CD4-positive, alpha-beta T cell (primary cell): ENCODE measurements at regions not wholly inside any gene's neighbourhood (a gene's known extent, or its start where the extent isn't known, plus 50 kb on each side); places are given as distances from the start of the nearest gene placed in this dataset.
"Not testable (repeated sequence)": the region's sequence is repeated elsewhere in the genome, so short reads cannot be mapped to it uniquely, and the experiment has no call there.

Experiments
- ATAC-seq: fragments of 200-7000 bp; cut with Tn5 transposase; one replicate; pipeline ENCODE4 v1.10.0; 2022; ENCODE audit warnings: mild to moderate bottlenecking; ENCODE audit not compliant: poor library complexity
- CTCF ChIA-PET: fragments of 350-600 bp; sonication (Branson Sonifier 250); formaldehyde crosslinking; loops from one replicate; lab custom pipeline; 2021; ENCODE audit warnings: antibody characterized with exemption, inconsistent platforms; lab: Charles Lee
- POLR2A ChIA-PET: fragments of 350-600 bp; sonication (Branson Sonifier 250); formaldehyde crosslinking; loops from one replicate; lab custom pipeline; 2021; ENCODE audit warnings: antibody characterized with exemption, inconsistent platforms; lab: Charles Lee
- DNase-seq, 14 experiments: peaks; one replicate each; pipeline ENCODE4 v3.0.0-alpha.2; 2013 to 2020; ENCODE audit warnings: mixed read lengths in 2 of 14
- H3K27ac ChIP-seq, 2 donors: one replicate each; pipeline versions ENCODE4 v1.5.1 to v1.7.0; 2013; ENCODE audit warnings: low read length in 2 of 2, low read depth in 1 of 2, mild to moderate bottlenecking in 1 of 2
- H3K27me3 ChIP-seq, 2 experiments: 1 replicate in 1 of 2; 2 replicates in 1 of 2; pipeline versions ENCODE4 v1.6.1 to v1.7.0; 2013; ENCODE audit warnings: low read length in 2 of 2, control low read depth in 1 of 2, mild to moderate bottlenecking in 1 of 2, moderate library complexity in 1 of 2; ENCODE audit not compliant: insufficient read depth in 2 of 2, control insufficient read depth in 1 of 2
- H3K36me3 ChIP-seq: one replicate; pipeline ENCODE4 v1.6.1; 2013; ENCODE audit warnings: low read length, control low read depth; ENCODE audit not compliant: insufficient read depth
- H3K4me1 ChIP-seq: one replicate; pipeline ENCODE4 v1.6.1; 2013; ENCODE audit warnings: low read length, control low read depth; ENCODE audit not compliant: insufficient read depth
- H3K4me3 ChIP-seq: one replicate; pipeline ENCODE4 v1.5.1; 2013; ENCODE audit warnings: mild to moderate bottlenecking, low read length, moderate library complexity
- H3K9me3 ChIP-seq, 2 experiments: 1 replicate in 1 of 2; 2 replicates in 1 of 2; pipeline versions ENCODE4 v1.6.1 to v1.7.0; 2013; ENCODE audit warnings: low read length in 2 of 2, mild to moderate bottlenecking in 2 of 2, control low read depth in 1 of 2, moderate library complexity in 1 of 2; ENCODE audit not compliant: control insufficient read depth in 1 of 2, insufficient read depth in 1 of 2
- H3K27ac Mint-ChIP-seq: one replicate; pipeline ENCODE4 v1.8.0; 2020; ENCODE audit warnings: mixed read lengths
- H3K27me3 Mint-ChIP-seq: one replicate; pipeline ENCODE4 v1.8.0; 2021; ENCODE audit warnings: mixed read lengths
- H3K36me3 Mint-ChIP-seq: one replicate; pipeline ENCODE4 v1.8.0; 2021; ENCODE audit warnings: low read depth, mixed read lengths
- H3K4me1 Mint-ChIP-seq: one replicate; pipeline ENCODE4 v1.8.0; 2021; ENCODE audit warnings: low read depth, mixed read lengths
- H3K4me3 Mint-ChIP-seq: one replicate; pipeline ENCODE4 v1.8.0; 2020; ENCODE audit warnings: mild to moderate bottlenecking, mixed read lengths
- H3K9me3 Mint-ChIP-seq: one replicate; pipeline ENCODE4 v1.8.0; 2020; ENCODE audit warnings: mixed read lengths
- intact Hi-C, 2 experiments: fragments of 100-400 bp; cut with DNase I in 1 of 2; cut with micrococcal nuclease in 1 of 2; formaldehyde crosslinking; loops; one replicate each; pipeline versions ENCODE4 v1.15.1 to v1.9.0; 2023 to 2025; cut with DNase I, micrococcal nuclease
- TF ChIP-seq, protein P1 (sequence below): fragments of 200-600 bp; IDR thresholded peaks from one replicate; pipeline ENCODE4 v1.8.0; 2022; ENCODE audit warnings: antibody characterized with exemption, mild to moderate bottlenecking

- H3K27ac Mint-ChIP-seq, result no peak overlapping the region
- H3K27me3 Mint-ChIP-seq, result no peaks in the 10 kb centered on the region
- H3K27me3 ChIP-seq, result no peaks in the 10 kb centered on the region
- ChIA-PET CTCF (no interaction called here), POLR2A (no interaction called here)
- no peak overlapping the region for H3K27ac ChIP-seq
- no peak overlapping the region for H3K4me3 ChIP-seq
- H3K36me3 Mint-ChIP-seq, result no peaks in the 10 kb centered on the region
- H3K9me3 ChIP-seq, result peaks cover 0 to 36% of the 10 kb centered on the region in 2 experiments
- H3K9me3 Mint-ChIP-seq, result no peaks in the 10 kb centered on the region
- intact Hi-C loops, result no loop called here
- TF ChIP-seq, protein P1, sequence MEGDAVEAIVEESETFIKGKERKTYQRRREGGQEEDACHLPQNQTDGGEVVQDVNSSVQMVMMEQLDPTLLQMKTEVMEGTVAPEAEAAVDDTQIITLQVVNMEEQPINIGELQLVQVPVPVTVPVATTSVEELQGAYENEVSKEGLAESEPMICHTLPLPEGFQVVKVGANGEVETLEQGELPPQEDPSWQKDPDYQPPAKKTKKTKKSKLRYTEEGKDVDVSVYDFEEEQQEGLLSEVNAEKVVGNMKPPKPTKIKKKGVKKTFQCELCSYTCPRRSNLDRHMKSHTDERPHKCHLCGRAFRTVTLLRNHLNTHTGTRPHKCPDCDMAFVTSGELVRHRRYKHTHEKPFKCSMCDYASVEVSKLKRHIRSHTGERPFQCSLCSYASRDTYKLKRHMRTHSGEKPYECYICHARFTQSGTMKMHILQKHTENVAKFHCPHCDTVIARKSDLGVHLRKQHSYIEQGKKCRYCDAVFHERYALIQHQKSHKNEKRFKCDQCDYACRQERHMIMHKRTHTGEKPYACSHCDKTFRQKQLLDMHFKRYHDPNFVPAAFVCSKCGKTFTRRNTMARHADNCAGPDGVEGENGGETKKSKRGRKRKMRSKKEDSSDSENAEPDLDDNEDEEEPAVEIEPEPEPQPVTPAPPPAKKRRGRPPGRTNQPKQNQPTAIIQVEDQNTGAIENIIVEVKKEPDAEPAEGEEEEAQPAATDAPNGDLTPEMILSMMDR, result no peak
- no peaks in the 10 kb centered on the region for H3K4me1 ChIP-seq
- H3K4me3 Mint-ChIP-seq, result no peak overlapping the region
- DNase-seq (no peak), ATAC-seq (no peak)
- H3K4me1 Mint-ChIP-seq, result no peaks in the 10 kb centered on the region
- H3K36me3 ChIP-seq, result no peaks in the 10 kb centered on the region
These were observed 129.4 kb downstream of the GLRX3 start for GRCh38 chr10:130265542-130265941.

DNA sequence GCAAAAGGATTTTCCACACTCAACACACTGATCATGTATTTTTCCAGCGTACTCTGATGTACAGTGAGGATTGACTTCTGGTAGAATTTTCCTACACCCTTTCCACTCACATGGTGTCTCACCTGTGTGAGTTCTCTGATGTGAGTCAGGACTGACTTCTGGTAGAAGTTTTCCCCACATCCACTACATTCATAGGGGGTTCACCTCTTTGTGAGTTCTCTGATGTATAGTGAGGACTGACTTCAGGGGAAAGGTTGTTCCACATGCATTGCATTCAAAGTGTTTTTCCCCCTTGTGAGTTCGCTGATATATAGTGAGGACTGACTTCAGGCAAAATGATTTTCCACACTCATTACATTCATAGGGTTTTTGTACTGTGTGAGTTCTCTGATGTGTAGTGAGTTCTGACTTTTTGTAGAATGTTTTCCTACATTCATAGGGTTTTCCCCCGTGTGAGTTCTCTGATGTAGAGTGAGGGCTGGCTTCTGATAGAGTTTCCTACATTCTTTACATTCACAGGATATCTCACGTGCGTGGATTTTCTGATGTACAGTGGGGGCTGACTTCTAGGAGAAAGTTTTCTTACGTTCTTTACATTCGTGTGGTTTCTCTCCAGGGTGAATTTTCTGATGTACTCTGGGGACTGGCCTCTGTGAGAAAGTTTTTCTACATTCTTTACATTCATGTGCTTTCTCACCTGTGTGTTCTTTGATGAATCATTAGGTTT is 146.5 kb downstream of the GLRX3 start:
- intact Hi-C loops, result loop anchor here in 1 of 2 experiments (2.0 kb wide), 1 partner anchor 58 kb away; no protein-coding TSS in a partner anchor
- Histone ChIP-seq H3K9me3 (peaks cover 58 to 98% of the 10 kb centered on the region in 2 experiments), H3K4me3 (no peak overlapping the region), H3K36me3 (no peaks in the 10 kb centered on the region), H3K27ac (no peak overlapping the region), H3K27me3 (no peaks in the 10 kb centered on the region), H3K4me1 (no peaks in the 10 kb centered on the region)
- Mint-ChIP-seq H3K9me3 (peaks cover 29% of the 10 kb centered on the region), H3K27me3 (peaks cover 6% of the 10 kb centered on the region), H3K36me3 (peaks cover 63% of the 10 kb centered on the region), H3K4me3 (no peak overlapping the region), H3K27ac (no peak overlapping the region), H3K4me1 (no peaks in the 10 kb centered on the region)
- no peak for DNase-seq
- ChIA-PET POLR2A (no interaction called here), CTCF (no interaction called here)
- TF ChIP-seq, protein P1, result no peak
- no peak for ATAC-seq

DNA sequence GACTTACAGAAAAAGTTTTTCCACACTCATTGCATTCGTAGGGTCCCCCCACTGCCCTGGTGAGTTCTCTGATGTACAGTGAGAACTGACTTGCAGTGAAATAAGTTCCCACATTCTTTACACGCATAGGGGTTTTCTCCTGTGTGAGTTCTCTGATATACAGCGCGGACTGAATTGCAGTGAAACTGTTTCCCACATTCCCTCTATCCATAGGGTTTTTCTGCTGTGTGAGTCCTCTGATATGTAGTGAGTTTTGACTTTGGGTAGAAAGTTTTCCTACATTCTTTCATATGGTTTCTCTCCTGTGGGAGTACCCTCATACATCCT is 147.0 kb downstream of the GLRX3 start:
- Mint-ChIP-seq H3K4me1 (no peaks in the 10 kb centered on the region), H3K4me3 (no peak overlapping the region), H3K27ac (no peak overlapping the region), H3K9me3 (peaks cover 29% of the 10 kb centered on the region), H3K36me3 (peaks cover 66% of the 10 kb centered on the region), H3K27me3 (peaks cover 6% of the 10 kb centered on the region)
- peaks cover 58 to 98% of the 10 kb centered on the region in 2 experiments for H3K9me3 ChIP-seq
- TF ChIP-seq, protein P1, result no peak
- H3K36me3 ChIP-seq, result no peaks in the 10 kb centered on the region
- H3K4me1 ChIP-seq, result no peaks in the 10 kb centered on the region
- ChIA-PET POLR2A (no interaction called here), CTCF (no interaction called here)
- no peaks in the 10 kb centered on the region for H3K27me3 ChIP-seq
- no peak for DNase-seq
- intact Hi-C loops, result loop anchor here in 1 of 2 experiments (2.0 kb wide), 1 partner anchor 58 kb away; no protein-coding TSS in a partner anchor
- ATAC-seq, result no peak
- no peak overlapping the region for H3K27ac ChIP-seq
- H3K4me3 ChIP-seq, result no peak overlapping the region

DNA sequence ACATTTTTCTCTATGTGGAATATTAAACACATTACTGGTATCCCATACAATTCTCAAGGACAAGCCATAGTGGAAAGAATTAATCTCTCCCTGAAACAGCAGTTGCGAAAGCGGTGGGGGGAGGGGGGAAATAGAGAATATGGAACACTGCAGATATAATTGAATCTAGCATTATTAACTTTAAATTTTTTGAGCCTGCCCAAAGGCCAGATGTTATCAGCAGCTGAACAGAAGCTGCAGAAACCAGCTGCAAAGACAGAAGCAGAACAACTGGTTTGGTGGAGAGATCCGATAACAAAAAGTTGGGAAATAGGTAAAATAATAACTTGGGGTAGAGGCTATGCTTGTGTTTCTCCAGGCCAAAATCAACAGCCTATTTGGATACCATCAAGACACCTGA is 159.6 kb downstream of the GLRX3 start:
- H3K4me1 ChIP-seq, DNase-seq, H3K36me3 ChIP-seq, H3K4me3 Mint-ChIP-seq, H3K27ac Mint-ChIP-seq, H3K27ac ChIP-seq, H3K27me3 ChIP-seq, H3K27me3 Mint-ChIP-seq, CTCF ChIA-PET, ATAC-seq, POLR2A ChIA-PET, H3K4me3 ChIP-seq, intact Hi-C loops, H3K4me1 Mint-ChIP-seq: not testable (repeated sequence)
- Mint-ChIP-seq H3K36me3 (peaks cover 45% of the 10 kb centered on the region), H3K9me3 (peaks cover 13% of the 10 kb centered on the region)
- H3K9me3 ChIP-seq, result peaks cover 25 to 40% of the 10 kb centered on the region in 2 experiments
